PC-3 (cell line): ENCODE measurements at regions not wholly inside any gene's neighbourhood (a gene's known extent, or its start where the extent isn't known, plus 50 kb on each side); places are given as distances from the start of the nearest gene placed in this dataset. TPM values are rescaled to one million over a fixed set of nuclear protein-coding genes. Genes with fewer than 3 reads are reported as not detected.

Experiments used
- ATAC-seq: fragments of 200-7000 bp; cut with Tn5 transposase; 2 replicates; pipeline ENCODE4 v1.9.1; 2020; ENCODE audit warnings: mild to moderate bottlenecking, moderate library complexity
- BruUV-seq: library from RNA; stranded (reverse); fragments of 400-500 nt; replicated peaks from 2 replicates; lab custom pipeline; 2021; lab: Mats Ljungman, UMichigan
- CTCF ChIA-PET: fragments of 300-600 bp; sonication (Branson Sonifier 250); formaldehyde crosslinking; loops from one replicate; lab custom pipeline; 2022; ENCODE audit warnings: antibody characterized with exemption; lab: Charles Lee
- POLR2A ChIA-PET: fragments of 300-600 bp; sonication (Branson Sonifier 250); formaldehyde crosslinking; loops from one replicate; lab custom pipeline; 2022; ENCODE audit warnings: antibody characterized with exemption; ENCODE audit not compliant: unreplicated experiment; lab: Charles Lee
- DNase-seq: peaks from one replicate; pipeline ENCODE4 v3.0.0-alpha.2; 2015
- H2AFZ ChIP-seq: fragments of 300-600 bp; sonication (generic); 2 replicates; pipeline ENCODE4 v1.6.0; 2016; ENCODE audit warnings: antibody characterized with exemption, low read length
- H3F3A ChIP-seq: fragments of 300-600 bp; sonication (generic); one replicate; pipeline ENCODE4 v1.6.0; 2017; ENCODE audit warnings: antibody characterized with exemption, low read length, control low read depth, mild to moderate bottlenecking; ENCODE audit not compliant: unreplicated experiment
- H3K27ac ChIP-seq: fragments of 300-600 bp; sonication (generic); 2 replicates; pipeline ENCODE4 v1.5.1; 2016; ENCODE audit warnings: mild to moderate bottlenecking, low read length
- H3K27me3 ChIP-seq: fragments of 300-600 bp; sonication (generic); 2 replicates; pipeline ENCODE4 v1.6.1; 2016; ENCODE audit warnings: low read length, mixed read lengths
- H3K36me3 ChIP-seq: fragments of 300-600 bp; sonication (generic); 2 replicates; pipeline ENCODE4 v1.6.1; 2016; ENCODE audit warnings: low read depth, mixed run types, low read length, mixed read lengths
- H3K4me1 ChIP-seq: fragments of 300-600 bp; sonication (generic); 2 replicates; pipeline ENCODE4 v1.5.1; 2016; ENCODE audit warnings: low read length; ENCODE audit not compliant: insufficient read depth
- H3K4me2 ChIP-seq: fragments of 300-600 bp; sonication (generic); 2 replicates; pipeline ENCODE4 v1.6.0; 2016; ENCODE audit warnings: low read length
- H3K4me3 ChIP-seq: fragments of 300-600 bp; sonication (generic); 2 replicates; pipeline ENCODE4 v1.5.1; 2016; ENCODE audit warnings: mild to moderate bottlenecking, low read length, mixed read lengths
- H3K79me2 ChIP-seq: fragments of 300-600 bp; sonication (generic); 2 replicates; pipeline ENCODE4 v1.6.1; 2017; ENCODE audit warnings: low read length, mixed read lengths
- H3K9ac ChIP-seq: fragments of 300-600 bp; sonication (generic); 2 replicates; pipeline ENCODE4 v1.6.0; 2016; ENCODE audit warnings: mild to moderate bottlenecking, low read length
- H3K9me2 ChIP-seq: fragments of 300-600 bp; sonication (generic); replicated peaks from 2 replicates; pipeline ENCODE4 v1.6.1; 2016; ENCODE audit warnings: mixed run types, low read length, mixed read lengths
- H3K9me3 ChIP-seq: fragments of 300-600 bp; sonication (generic); 2 replicates; pipeline ENCODE4 v1.6.1; 2016; ENCODE audit warnings: low read length, mixed read lengths
- H4K20me1 ChIP-seq: fragments of 300-600 bp; sonication (generic); 2 replicates; pipeline ENCODE4 v1.6.1; 2016; ENCODE audit warnings: low read length, mixed read lengths
- EZH2 ChIP-seq: fragments of 300-600 bp; sonication (generic); IDR thresholded peaks from one replicate; pipeline ENCODE4 v1.6.1; 2017; ENCODE audit warnings: antibody characterized with exemption, mild to moderate bottlenecking, low read length; ENCODE audit not compliant: unreplicated experiment
- EZH2phosphoT487 ChIP-seq: fragments of 300-600 bp; sonication (generic); IDR thresholded peaks from 2 replicates; pipeline ENCODE4 v1.6.1; 2018; ENCODE audit warnings: mild to moderate bottlenecking, antibody characterized with exemption, low read length, borderline replicate concordance
- intact Hi-C: fragments of 100-400 bp; cut with micrococcal nuclease; formaldehyde crosslinking; loops from 2 replicates; pipeline ENCODE4 v1.9.0; 2023
- microRNA-seq: library from miRNA; unstranded; fragments of <30 nt; microRNA quantifications from one replicate; pipeline ENCODE4 v1.1.0, GENCODE V29; 2020; ENCODE audit not compliant: unreplicated experiment
- TF ChIP-seq, protein P1 (sequence below): fragments of 300-600 bp; sonication (generic); conservative IDR thresholded peaks from 2 replicates; pipeline ENCODE4 v1.5.1; 2017; ENCODE audit warnings: antibody characterized with exemption, low read depth, mild to moderate bottlenecking, low read length

DNA sequence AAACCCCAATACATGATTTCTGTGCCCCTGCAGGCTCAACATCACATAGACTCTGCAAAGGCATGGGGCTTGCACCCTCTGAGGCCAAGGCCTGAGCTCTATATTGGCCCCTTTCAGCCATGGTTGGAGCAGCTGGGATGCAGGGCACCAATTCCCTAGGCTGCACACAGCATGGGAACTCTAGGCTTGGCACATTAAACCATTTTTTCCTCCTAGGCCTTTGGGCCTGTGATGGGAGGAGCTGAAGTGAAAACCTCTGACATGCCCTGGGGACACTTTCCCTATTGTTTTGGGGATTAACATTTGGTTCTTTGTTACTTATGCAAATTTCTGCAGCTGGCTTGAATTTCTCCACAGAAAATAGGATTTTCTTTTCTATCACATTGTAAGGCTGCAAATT, 1629.5 kb downstream of the OTOL1 start:
- peaks cover 21% of the 10 kb centered on the region for H3K9me3 ChIP-seq
- TF ChIP-seq EZH2 (no peak), EZH2phosphoT487 (no peak)
- TF ChIP-seq, protein P1, sequence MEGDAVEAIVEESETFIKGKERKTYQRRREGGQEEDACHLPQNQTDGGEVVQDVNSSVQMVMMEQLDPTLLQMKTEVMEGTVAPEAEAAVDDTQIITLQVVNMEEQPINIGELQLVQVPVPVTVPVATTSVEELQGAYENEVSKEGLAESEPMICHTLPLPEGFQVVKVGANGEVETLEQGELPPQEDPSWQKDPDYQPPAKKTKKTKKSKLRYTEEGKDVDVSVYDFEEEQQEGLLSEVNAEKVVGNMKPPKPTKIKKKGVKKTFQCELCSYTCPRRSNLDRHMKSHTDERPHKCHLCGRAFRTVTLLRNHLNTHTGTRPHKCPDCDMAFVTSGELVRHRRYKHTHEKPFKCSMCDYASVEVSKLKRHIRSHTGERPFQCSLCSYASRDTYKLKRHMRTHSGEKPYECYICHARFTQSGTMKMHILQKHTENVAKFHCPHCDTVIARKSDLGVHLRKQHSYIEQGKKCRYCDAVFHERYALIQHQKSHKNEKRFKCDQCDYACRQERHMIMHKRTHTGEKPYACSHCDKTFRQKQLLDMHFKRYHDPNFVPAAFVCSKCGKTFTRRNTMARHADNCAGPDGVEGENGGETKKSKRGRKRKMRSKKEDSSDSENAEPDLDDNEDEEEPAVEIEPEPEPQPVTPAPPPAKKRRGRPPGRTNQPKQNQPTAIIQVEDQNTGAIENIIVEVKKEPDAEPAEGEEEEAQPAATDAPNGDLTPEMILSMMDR = no peak
- no peak overlapping the region for H3K27ac ChIP-seq
- H3K4me2 ChIP-seq = no peak overlapping the region
- no peak for DNase-seq
- H3F3A ChIP-seq = no peaks in the 10 kb centered on the region
- intact Hi-C loops = no loop called here
- H3K9ac ChIP-seq = no peak overlapping the region
- H2AFZ ChIP-seq = no peak overlapping the region
- POLR2A ChIA-PET = no interaction called here
- BruUV-seq = no TSS peak
- H3K79me2 ChIP-seq = no peaks in the 10 kb centered on the region
- no peaks in the 10 kb centered on the region for H3K4me1 ChIP-seq
- CTCF ChIA-PET = no interaction called here
- H3K9me2 ChIP-seq = no peaks in the 10 kb centered on the region
- no peak for ATAC-seq
- no peaks in the 10 kb centered on the region for H3K36me3 ChIP-seq
- H3K4me3 ChIP-seq = no peak overlapping the region
- no peaks in the 10 kb centered on the region for H4K20me1 ChIP-seq
- no peaks in the 10 kb centered on the region for H3K27me3 ChIP-seq

Small RNA genes lying in the stretch of these regions (microRNA-seq; reads per million reads assigned to microRNA genes)
- not detected for gene MIR1263
